DND-41 (cell line): ENCODE measurements at regions not wholly inside any gene's neighbourhood (a gene's known extent, or its start where the extent isn't known, plus 50 kb on each side); places are given as distances from the start of the nearest gene placed in this dataset.

Source experiments
- EZH2 ChIP-seq: IDR thresholded peaks from 3 replicates; pipeline ENCODE4 v1.6.1; 2012; ENCODE audit warnings: borderline replicate concordance, low read depth, mild to moderate bottlenecking, moderate library complexity, low read length, inconsistent platforms; ENCODE audit not compliant: severe bottlenecking
- TF ChIP-seq, protein P1 (sequence below): IDR thresholded peaks from 2 replicates; pipeline ENCODE4 v1.5.1; 2012; ENCODE audit warnings: borderline replicate concordance, low read length, moderate library complexity, mild to moderate bottlenecking; ENCODE audit not compliant: poor library complexity, severe bottlenecking; ENCODE audit errors: extremely low read depth

DNA sequence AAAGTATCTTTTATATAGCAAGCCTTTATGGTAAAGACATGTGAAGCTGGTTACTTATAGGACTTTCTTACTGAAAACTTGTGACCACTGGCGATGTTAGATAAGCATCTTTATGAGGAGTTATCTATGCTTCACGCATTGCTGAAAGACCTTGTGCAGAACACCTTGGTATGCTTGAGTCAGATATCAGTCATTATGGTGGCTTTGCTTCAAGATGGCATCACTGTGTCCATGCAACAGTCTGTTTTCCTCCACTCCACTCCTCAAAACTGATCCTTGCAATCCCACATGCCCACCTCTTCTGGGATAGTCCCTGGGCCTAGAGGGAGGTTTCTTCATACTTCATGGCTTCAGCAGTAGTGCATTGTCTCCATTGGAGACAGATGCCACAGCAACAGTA is 656.3 kb downstream of the ZNF385D start:
- TF ChIP-seq, protein P1, sequence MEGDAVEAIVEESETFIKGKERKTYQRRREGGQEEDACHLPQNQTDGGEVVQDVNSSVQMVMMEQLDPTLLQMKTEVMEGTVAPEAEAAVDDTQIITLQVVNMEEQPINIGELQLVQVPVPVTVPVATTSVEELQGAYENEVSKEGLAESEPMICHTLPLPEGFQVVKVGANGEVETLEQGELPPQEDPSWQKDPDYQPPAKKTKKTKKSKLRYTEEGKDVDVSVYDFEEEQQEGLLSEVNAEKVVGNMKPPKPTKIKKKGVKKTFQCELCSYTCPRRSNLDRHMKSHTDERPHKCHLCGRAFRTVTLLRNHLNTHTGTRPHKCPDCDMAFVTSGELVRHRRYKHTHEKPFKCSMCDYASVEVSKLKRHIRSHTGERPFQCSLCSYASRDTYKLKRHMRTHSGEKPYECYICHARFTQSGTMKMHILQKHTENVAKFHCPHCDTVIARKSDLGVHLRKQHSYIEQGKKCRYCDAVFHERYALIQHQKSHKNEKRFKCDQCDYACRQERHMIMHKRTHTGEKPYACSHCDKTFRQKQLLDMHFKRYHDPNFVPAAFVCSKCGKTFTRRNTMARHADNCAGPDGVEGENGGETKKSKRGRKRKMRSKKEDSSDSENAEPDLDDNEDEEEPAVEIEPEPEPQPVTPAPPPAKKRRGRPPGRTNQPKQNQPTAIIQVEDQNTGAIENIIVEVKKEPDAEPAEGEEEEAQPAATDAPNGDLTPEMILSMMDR, result no peak
- no peak for TF ChIP-seq EZH2
